GM18507 (cell line): ENCODE measurements at regions not wholly inside any gene's neighbourhood (a gene's known extent, or its start where the extent isn't known, plus 50 kb on each side); places are given as distances from the start of the nearest gene placed in this dataset.
A peak's percentile ranks its signal among the peaks of the same experiment; 100 is the strongest.

Source experiments
- DNase-seq: peaks from one replicate; pipeline ENCODE4 v3.0.0; 2011; ENCODE audit warnings: low read depth; ENCODE audit not compliant: insufficient read length; ENCODE audit errors: extremely low spot score
- FAIRE-seq: peaks from 2 replicates; lab custom pipeline; 2011; peaks lifted over from hg19 to GRCh38; lab: Jason Lieb, UNC

DNA sequence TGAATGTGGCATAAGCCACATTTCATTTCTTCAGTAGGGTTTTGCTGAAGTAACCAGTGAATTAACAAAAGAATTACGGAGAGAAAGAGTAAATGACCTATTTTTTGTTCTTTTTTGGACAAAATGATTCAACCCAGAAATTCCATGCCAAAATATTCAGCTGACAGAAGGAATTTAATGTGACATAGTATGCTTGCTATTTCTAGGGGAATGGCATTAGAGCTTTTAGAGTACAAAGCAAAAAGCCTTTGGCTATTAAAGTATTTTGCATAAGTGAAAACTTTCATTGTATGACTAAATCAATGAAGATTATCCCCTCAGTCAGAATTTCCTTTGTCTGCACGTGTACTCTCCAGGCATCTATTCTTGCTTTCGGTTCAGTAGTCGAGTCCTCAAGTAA, 465.3 kb downstream of the COG6 start:
- no peak for FAIRE-seq
- DNase-seq, result no peak

DNA sequence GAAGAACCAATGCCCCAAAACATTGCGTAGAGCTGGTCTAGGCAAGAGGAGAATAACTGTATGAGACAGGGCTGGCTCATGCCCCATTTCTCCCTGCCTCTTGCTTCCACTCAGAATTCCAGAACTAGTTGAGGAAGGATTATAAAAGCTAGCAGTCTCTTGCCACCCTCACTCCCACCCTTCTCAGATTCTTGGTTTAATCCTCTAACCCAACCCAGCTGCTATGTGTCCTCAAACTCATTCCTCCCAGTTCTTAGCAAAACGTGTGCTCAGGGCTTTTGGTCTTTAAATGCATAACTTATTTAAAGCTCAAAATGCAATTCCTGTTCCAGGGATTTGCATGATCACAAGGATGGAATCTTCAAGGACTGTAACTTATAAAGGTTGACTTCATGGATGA, 466.3 kb downstream of the COG6 start:
- DNase-seq, result no peak
- FAIRE-seq, result no peak

DNA sequence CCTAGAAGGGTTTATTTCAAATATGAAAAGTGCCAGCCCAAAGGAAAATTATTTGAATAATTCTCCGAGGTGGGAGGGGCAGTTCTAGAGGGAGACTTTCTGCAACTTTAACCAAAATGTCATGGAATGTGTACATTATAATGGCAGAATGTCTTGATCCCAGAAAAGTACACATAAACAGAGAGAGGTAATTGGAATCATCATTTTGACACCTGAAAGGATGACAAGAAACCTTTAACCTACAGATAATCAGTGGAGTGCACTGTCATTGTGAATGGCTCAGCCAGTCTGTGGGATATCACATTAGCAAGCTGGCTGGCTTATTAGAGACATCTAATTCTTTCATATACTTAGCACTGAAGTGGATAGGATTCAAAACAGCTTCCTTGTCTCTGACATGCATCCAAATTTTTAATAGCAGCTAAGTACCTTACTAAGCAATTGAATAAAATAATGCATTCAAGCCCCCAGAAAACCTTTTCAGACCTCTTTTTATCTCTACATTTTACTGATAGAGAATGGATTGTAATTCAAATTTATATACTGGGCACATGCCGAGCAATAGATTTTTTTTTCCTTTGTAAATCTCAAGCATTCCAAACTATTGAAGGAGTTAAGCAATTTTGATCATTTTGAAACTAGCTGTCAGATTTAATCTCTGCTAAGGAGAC, 468.6 kb downstream of the COG6 start:
- FAIRE-seq, result no peak
- DNase-seq, result no peak

- no peak for FAIRE-seq
- DNase-seq, result no peak
Observed at GRCh38 chr13:40124633-40125015, 469.2 kb downstream of the COG6 start.

- DNase-seq, result no peak
- no peak for FAIRE-seq
Observed at GRCh38 chr13:40125336-40125735, 469.9 kb downstream of the COG6 start.

- no peak for FAIRE-seq
- no peak for DNase-seq
Observed at GRCh38 chr13:40126306-40127085, 471.0 kb downstream of the COG6 start.

DNA sequence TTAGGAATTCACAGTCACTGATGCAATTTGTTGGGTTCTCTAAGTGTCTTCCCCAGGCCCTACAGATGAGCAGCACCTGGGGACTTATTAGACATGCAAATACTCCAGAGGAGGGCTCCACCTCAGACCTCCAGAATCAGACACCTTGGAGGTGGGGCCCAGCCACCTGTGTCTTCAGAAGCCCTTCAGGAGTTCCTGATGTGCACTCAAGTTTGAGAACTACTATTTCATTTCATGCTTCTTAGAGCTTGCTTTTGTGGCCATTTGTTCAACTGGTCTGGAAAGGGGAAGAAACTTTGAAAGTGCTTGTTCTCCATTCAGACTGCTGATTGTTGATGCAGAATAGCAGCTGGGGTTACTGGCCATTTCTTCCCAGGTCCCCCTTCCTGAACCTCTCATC, 472.0 kb downstream of the COG6 start:
- peak; percentile 29 for FAIRE-seq
- no peak for DNase-seq

DNA sequence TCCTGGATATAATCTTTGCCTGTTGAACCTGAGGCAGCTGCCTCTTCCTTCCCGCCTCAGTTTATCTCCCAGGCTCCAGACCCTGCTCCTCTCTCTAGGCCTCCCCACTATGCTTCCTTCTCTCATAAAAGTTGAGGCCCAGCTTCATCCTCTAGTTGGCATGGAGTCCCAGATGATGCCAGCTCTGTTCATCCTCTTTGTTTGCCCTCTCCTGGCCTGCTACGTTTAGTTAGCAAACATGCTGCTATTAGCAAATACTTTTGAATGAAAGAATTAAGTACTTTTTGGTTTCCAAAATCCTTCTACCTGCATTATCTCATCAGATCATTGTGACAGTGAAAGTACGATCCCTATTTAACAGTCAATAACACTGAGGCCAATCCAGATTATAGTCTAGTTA, 472.5 kb downstream of the COG6 start:
- no peak for FAIRE-seq
- DNase-seq, result no peak

DNA sequence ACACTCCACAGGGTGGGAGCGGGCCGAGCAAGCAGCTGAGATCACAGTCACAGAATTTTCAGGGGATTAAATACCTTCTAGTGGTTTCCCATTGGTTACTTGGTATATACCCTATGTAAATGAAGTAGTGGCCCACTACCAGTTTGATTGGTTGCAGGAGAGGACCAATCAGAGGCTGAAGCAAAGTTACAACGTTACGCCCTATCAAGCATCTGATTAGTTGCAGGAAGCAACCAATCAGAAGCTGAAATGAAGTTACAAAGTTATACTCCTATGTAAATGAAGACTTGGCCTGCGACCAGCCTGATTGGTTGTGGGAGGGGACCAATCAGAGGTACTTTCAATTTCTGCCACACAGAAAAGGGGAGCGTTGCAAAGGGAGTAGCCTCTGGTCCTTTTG, 474.0 kb downstream of the COG6 start:
- FAIRE-seq (no peak), DNase-seq (no peak)

GRCh38 chr13:40130871-40131636, 475.6 kb downstream of the COG6 start:
- FAIRE-seq (no peak), DNase-seq (no peak)

DNA sequence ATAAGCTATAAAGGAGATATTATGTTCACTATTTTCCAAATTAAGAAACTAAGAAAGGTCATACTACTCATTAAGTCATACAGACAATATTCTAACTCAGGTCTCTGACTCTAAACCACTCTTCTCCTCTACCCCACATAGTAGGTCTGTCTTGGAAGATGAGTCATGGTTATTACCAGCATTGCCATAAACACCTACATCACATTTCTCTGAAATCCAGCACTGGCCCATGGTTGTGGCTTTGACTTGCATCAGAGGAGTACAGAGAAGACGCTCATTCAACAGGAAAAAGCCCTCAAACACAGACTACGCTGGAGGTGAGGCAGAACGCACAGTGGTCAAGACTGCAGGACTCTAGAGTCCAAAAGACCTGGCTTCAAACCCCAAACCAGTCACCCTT, 476.8 kb downstream of the COG6 start:
- no peak for FAIRE-seq
- DNase-seq, result no peak

DNA sequence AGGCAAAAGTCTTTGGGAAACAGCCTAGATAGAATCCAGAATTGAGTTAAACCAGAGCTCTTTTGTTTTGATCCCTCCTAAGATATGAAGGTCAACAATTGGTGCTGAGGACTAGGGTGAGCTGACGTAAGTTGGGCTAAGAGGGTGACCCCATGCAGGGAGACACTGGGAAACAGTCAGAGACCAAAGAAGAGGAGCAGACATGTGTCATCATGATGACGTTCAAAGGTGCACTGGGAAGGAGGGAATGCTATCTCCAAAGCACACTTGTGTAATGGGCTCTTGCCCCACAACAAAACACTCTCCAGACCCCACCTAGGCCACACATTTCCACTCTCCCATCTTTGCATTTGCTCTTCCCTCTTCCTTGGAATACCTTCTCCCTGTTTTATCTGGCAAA, 481.4 kb downstream of the COG6 start:
- FAIRE-seq (no peak), DNase-seq (no peak)

GRCh38 chr13:40137400-40137799, 481.9 kb downstream of the COG6 start:
- FAIRE-seq (no peak), DNase-seq (no peak)

DNA sequence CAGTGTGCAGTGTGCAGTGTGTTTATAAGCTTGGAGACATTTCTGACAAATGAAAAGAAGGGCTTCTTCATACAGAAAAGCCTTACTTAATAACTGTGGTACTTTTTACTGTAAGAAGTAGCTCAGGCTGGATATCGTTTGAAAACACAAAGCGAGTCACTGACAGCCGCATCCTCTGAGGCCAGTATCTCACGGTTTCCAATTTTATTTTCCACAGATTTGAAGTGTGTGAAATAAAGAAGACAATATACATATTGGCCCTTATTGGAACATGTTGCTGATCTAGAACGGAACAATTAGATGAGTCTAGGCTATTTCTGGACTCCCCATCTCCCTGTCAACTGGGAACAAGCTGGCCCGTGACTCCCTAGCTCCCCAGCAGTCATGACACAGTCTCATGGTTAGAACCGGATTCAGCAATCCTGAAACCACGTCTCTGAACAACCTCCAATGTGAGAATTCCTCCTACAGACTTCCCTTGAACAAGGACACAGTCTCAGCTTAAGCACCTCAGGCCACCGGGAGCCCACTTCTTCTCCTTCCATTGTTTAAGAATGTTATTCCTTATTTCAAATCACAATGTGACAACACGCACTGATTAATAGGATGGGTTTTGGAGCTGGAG, 484.5 kb downstream of the COG6 start:
- no peak for FAIRE-seq
- no peak for DNase-seq

GRCh38 chr13:40141859-40142555, 486.5 kb downstream of the COG6 start:
- FAIRE-seq (no peak), DNase-seq (no peak)

DNA sequence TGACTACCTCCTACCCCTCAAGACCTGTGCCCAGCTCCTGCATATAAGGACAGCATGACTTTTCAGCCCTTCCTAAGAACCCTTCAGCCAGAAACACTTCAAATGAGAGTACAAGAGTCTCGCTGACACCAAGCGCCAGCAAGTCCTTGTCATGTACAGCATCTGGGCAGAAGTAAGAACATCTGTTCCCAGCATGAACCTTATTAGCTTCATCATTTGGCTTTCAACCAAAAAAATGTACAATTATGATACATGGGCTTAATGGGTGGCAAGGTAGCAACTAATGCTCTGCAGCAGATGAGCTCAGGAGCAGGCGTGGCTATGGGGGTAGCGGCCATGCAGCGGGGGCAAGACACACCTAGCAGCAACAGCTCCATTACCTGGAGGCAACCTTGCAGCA, 487.6 kb downstream of the COG6 start:
- no peak for FAIRE-seq
- DNase-seq, result no peak

DNA sequence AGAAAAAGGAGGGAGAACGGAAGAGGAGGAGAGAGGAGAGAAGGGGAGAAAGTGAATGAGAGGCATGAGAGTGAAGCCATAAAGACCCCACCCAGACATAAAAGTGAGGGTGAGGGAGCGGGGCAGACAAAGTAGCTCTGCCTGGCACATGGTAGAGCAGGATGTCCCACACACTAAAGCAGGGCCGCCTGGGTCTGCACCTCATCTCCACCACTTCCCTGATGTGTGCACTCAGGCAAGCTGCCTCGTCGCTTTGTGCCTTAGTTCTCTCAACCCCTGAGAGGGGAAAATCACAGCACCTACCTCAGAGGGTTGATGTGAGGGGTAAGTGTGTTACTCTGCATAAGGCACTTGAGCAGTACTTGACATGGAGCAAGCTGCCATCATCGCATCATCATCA, 488.1 kb downstream of the COG6 start:
- DNase-seq (no peak), FAIRE-seq (no peak)

DNA sequence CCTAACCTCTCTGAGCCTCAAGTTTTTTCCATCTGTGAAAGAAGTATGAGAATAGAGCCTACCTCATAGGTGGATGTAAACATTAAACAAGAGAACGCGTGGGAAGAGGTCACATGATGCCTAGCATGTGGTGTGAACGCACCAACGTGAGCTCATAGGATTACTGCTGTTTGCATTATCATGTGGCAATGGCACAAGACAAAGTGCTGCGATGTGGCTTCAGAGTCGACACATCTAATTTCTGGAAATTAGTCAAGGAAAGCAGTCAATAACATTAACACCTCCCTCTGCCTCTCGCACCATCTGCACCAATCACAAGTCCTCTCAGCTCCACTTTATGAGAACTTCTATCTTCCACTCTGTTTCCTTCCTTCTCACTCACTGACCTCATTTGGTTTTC, 489.7 kb downstream of the COG6 start:
- FAIRE-seq, result no peak

GRCh38 chr13:40146063-40146462, 490.6 kb downstream of the COG6 start:
- FAIRE-seq (no peak), DNase-seq (no peak)

More for the DNA sequence above, 489.7 kb downstream of the COG6 start:
- DNase-seq, result no peak
